Naive thymus-derived CD4-positive, alpha-beta T cell (primary cell): ENCODE measurements at regions not wholly inside any gene's neighbourhood (a gene's known extent, or its start where the extent isn't known, plus 50 kb on each side); places are given as distances from the start of the nearest gene placed in this dataset.
A peak's percentile ranks its signal among the peaks of the same experiment; 100 is the strongest.

ENCODE experiments used
- ATAC-seq: fragments of 150-1000 bp; cut with Tn5 transposase; 2 replicates; pipeline ENCODE4 v1.10.0; 2021; ENCODE audit warnings: mild to moderate bottlenecking, moderate library complexity
- CTCF ChIA-PET: fragments of 350-600 bp; sonication (Branson Sonifier 250); formaldehyde crosslinking; loops from one replicate; lab custom pipeline; 2021; ENCODE audit warnings: antibody characterized with exemption; lab: Charles Lee
- POLR2A ChIA-PET: fragments of 350-600 bp; sonication (Branson Sonifier 250); formaldehyde crosslinking; loops from one replicate; lab custom pipeline; 2021; ENCODE audit warnings: antibody characterized with exemption, inconsistent platforms; lab: Charles Lee
- DNase-seq, 9 donors: peaks; one replicate each; pipeline versions ENCODE4 v3.0.0 to v3.0.0-alpha.2; 2020 to 2022; ENCODE audit warnings: mixed read lengths in 1 of 9
- H3K27ac ChIP-seq: one replicate; pipeline ENCODE4 v1.7.0; 2013; ENCODE audit warnings: mild to moderate bottlenecking, low read depth, low read length, moderate library complexity
- H3K27me3 ChIP-seq, 2 donors: one replicate each; pipeline ENCODE4 v1.7.0; 2013; ENCODE audit warnings: low read length in 2 of 2, mild to moderate bottlenecking in 2 of 2, moderate library complexity in 2 of 2; ENCODE audit not compliant: control insufficient read depth in 2 of 2, insufficient read depth in 2 of 2
- H3K36me3 ChIP-seq, 3 experiments: 1 replicate in 2 of 3; 2 replicates in 1 of 3; pipeline ENCODE4 v1.7.0; 2013; ENCODE audit warnings: low read length in 3 of 3, mild to moderate bottlenecking in 3 of 3, moderate library complexity in 1 of 3; ENCODE audit not compliant: insufficient read depth in 3 of 3, control insufficient read depth in 2 of 3
- H3K4me1 ChIP-seq, 2 donors: one replicate each; pipeline ENCODE4 v1.7.0; 2013; ENCODE audit warnings: low read length in 2 of 2, mild to moderate bottlenecking in 2 of 2, moderate library complexity in 1 of 2; ENCODE audit not compliant: control insufficient read depth in 2 of 2, insufficient read depth in 2 of 2
- H3K4me3 ChIP-seq: 2 replicates; pipeline ENCODE4 v1.7.0; 2013; ENCODE audit warnings: mild to moderate bottlenecking, low read length
- H3K9me3 ChIP-seq, 3 experiments: 1 replicate in 2 of 3; 2 replicates in 1 of 3; pipeline ENCODE4 v1.7.0; 2013; ENCODE audit warnings: low read length in 3 of 3; ENCODE audit not compliant: control insufficient read depth in 2 of 3
- H3K27ac Mint-ChIP-seq, 9 donors: one replicate each; pipeline ENCODE4 v1.8.0; 2020 to 2022; ENCODE audit warnings: mixed read lengths in 9 of 9, mild to moderate bottlenecking in 8 of 9, moderate library complexity in 5 of 9, inconsistent platforms in 2 of 9
- H3K27me3 Mint-ChIP-seq, 5 donors: one replicate each; pipeline ENCODE4 v1.8.0; 2021 to 2022; ENCODE audit warnings: mixed read lengths in 5 of 5, mild to moderate bottlenecking in 1 of 5
- H3K36me3 Mint-ChIP-seq, 5 donors: one replicate each; pipeline ENCODE4 v1.8.0; 2020 to 2022; ENCODE audit warnings: mixed read lengths in 5 of 5, mild to moderate bottlenecking in 3 of 5, inconsistent platforms in 1 of 5
- H3K4me1 Mint-ChIP-seq, 7 donors: one replicate each; pipeline ENCODE4 v1.8.0; 2020 to 2022; ENCODE audit warnings: mixed read lengths in 7 of 7, mild to moderate bottlenecking in 3 of 7, inconsistent platforms in 1 of 7
- H3K4me3 Mint-ChIP-seq, 10 donors: one replicate each; pipeline ENCODE4 v1.8.0; 2020 to 2022; ENCODE audit warnings: mild to moderate bottlenecking in 10 of 10, mixed read lengths in 10 of 10, moderate library complexity in 6 of 10, inconsistent platforms in 2 of 10
- H3K9me3 Mint-ChIP-seq, 11 donors: one replicate each; pipeline ENCODE4 v1.8.0; 2020 to 2022; ENCODE audit warnings: mixed read lengths in 11 of 11, mild to moderate bottlenecking in 4 of 11, inconsistent platforms in 1 of 11, moderate library complexity in 1 of 11
- intact Hi-C, 2 donors: fragments of 100-400 bp; cut with micrococcal nuclease; formaldehyde crosslinking; loops; one replicate each; pipeline ENCODE4 v1.15.1; 2023

DNA sequence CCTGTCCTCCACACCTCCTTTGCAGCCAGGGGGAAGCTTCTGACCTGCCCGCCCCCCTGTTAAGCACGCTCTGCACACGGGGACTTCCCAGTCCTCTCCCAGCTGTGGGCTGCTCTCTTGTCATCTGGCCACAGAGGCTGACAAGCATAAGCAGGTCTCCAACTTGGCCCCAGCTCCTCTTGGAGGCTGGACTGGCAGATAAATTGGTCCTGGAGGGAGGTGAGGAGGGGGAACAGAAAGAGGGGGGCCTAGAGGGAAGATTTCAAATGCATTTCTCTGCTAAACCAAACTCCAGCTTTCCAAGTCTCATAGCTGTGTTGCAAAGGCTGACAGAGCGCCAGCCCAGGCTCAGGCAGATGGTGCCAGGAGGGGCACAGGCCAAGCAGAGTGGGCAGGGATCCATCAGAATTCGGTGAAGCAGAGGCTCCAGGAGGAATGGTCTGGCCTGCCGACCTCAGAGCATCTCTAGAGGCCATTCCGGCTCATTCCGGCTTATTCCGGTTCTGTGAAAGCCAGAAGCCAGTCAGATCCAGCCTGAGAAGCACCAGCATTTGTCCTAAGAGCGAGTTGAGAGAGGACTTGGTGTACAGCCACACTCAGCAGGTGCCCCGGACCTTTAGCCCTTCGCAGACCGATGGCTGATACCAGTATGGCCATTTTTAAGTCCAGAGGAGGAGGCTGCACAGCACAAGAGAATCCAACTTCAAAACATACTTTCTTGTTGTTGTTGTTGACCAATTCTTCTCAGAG lies 508.9 kb upstream of the MYT1L start:
- H3K36me3 Mint-ChIP-seq: no peaks in the 10 kb centered on the region
- intact Hi-C loops: loop anchor here in 1 of 2 donors (10.0 kb wide), 1 partner anchor 465 kb away; no protein-coding TSS in a partner anchor
- ChIA-PET POLR2A (no interaction called here), CTCF (no interaction called here)
- H3K27ac Mint-ChIP-seq: no peak overlapping the region
- Histone ChIP-seq H3K9me3 (no peaks in the 10 kb centered on the region), H3K4me1 (no peaks in the 10 kb centered on the region), H3K27me3 (no peaks in the 10 kb centered on the region), H3K27ac (no peak overlapping the region), H3K4me3 (no peak overlapping the region), H3K36me3 (no peaks in the 10 kb centered on the region)
- H3K9me3 Mint-ChIP-seq: peaks cover 0 to 5% (median 0%) of the 10 kb centered on the region in 11 donors
- no peak overlapping the region for H3K4me3 Mint-ChIP-seq
- H3K27me3 Mint-ChIP-seq: peaks cover 0 to 6% (median 0%) of the 10 kb centered on the region in 5 donors
- no peak for DNase-seq
- ATAC-seq: no peak
- H3K4me1 Mint-ChIP-seq: peaks cover 0 to 2% (median 0%) of the 10 kb centered on the region in 7 donors

DNA sequence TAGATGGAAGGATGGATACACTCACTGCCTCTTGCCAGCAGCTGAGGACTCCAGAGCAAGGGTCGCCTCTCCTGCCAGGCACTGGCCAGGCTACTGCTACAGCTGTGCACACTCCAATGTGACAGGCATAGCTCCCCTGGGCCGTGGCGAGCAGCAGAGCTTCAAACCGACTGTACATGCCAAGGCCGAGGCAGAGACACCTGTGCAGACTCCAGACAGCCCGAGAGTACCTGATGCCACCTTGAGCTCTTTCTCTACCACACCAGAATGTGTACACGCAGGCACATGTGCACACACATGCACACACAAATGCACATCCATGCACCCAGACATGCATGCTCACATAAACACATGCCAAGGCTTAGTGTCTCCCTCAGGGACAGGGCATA lies 508.3 kb upstream of the MYT1L start:
- no peaks in the 10 kb centered on the region for H3K36me3 Mint-ChIP-seq
- POLR2A ChIA-PET: no interaction called here

DNA sequence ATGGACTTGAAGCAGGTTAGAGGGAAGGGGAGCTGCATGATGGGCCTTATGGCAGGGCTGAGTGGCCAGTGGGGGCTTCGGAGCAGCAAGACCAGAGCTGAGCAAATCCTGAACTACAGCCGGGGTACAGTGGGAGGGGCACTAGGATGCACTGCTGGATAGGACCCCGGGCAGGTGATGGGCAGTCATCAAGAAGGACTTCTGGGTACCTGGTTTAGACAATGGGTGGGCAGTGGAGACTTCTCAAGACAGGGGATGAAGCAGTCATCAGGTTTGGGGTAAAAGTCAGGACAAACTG lies 507.4 kb upstream of the MYT1L start:
- no peaks in the 10 kb centered on the region for H3K27me3 ChIP-seq
- no peaks in the 10 kb centered on the region for H3K36me3 ChIP-seq
- ATAC-seq (no peak), DNase-seq (no peak)
- ChIA-PET POLR2A (no interaction called here), CTCF (no interaction called here)
- no peak overlapping the region for H3K4me3 ChIP-seq
- Mint-ChIP-seq H3K4me1 (peaks cover 0 to 2% (median 0%) of the 10 kb centered on the region in 7 donors), H3K27me3 (peaks cover 0 to 6% (median 0%) of the 10 kb centered on the region in 5 donors), H3K27ac (no peak overlapping the region), H3K9me3 (peaks cover 0 to 5% (median 0%) of the 10 kb centered on the region in 11 donors), H3K36me3 (no peaks in the 10 kb centered on the region), H3K4me3 (no peak overlapping the region)
- intact Hi-C loops: no loop called here
- no peaks in the 10 kb centered on the region for H3K4me1 ChIP-seq
- no peaks in the 10 kb centered on the region for H3K9me3 ChIP-seq
- H3K27ac ChIP-seq: no peak overlapping the region

More for the DNA sequence above, 508.3 kb upstream of the MYT1L start:
- no peak overlapping the region for H3K27ac ChIP-seq
- Mint-ChIP-seq H3K4me3 (no peak overlapping the region), H3K9me3 (peaks cover 0 to 5% (median 0%) of the 10 kb centered on the region in 11 donors), H3K27me3 (peaks cover 0 to 6% (median 0%) of the 10 kb centered on the region in 5 donors), H3K27ac (no peak overlapping the region), H3K4me1 (peaks cover 0 to 2% (median 0%) of the 10 kb centered on the region in 7 donors)
- CTCF ChIA-PET: no interaction called here
- DNase-seq (no peak), ATAC-seq (peak; percentile 11)
- no peaks in the 10 kb centered on the region for H3K9me3 ChIP-seq
- H3K4me1 ChIP-seq: no peaks in the 10 kb centered on the region
- H3K4me3 ChIP-seq: no peak overlapping the region
- intact Hi-C loops: no loop called here
- no peaks in the 10 kb centered on the region for H3K27me3 ChIP-seq
- H3K36me3 ChIP-seq: no peaks in the 10 kb centered on the region

DNA sequence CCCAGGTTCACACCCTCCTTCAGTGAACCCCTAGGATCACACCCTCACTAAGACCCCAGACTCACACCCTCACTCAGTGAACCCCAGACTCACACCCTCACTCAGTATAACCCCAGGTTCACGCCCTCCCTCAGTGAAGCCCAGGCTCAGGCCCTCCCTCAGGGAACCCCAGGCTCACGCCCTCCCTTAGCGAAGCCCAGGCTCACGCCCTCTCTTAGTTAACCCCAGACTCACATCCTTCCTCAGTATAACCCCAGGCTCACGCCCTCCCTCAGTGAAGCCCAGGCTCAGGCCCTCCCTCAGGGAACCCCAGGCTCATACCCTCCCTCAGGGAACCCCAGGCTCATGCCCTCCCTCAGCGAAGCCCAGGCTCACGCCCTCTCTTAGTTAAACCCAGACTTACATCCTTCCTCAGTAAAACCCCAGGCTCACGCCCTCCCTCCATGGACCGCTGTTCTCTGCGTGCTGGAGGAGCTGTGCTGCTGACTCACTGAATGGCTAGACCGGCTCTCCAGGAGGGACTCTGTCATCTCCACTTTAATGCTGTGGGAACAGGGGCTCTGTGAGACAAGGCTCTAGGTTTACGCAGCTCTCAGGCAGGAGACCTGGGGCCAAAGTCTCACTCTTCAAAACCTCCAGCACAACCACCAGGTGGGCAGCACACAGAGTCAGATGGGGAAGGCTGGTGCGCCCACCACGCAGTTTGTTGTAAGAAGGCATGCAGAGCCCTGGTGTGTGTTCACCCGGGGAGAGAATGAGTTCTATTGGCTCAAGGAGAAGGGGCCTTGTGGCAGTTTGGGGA lies 506.9 kb upstream of the MYT1L start:
- H3K9me3 ChIP-seq: no peaks in the 10 kb centered on the region

DNA sequence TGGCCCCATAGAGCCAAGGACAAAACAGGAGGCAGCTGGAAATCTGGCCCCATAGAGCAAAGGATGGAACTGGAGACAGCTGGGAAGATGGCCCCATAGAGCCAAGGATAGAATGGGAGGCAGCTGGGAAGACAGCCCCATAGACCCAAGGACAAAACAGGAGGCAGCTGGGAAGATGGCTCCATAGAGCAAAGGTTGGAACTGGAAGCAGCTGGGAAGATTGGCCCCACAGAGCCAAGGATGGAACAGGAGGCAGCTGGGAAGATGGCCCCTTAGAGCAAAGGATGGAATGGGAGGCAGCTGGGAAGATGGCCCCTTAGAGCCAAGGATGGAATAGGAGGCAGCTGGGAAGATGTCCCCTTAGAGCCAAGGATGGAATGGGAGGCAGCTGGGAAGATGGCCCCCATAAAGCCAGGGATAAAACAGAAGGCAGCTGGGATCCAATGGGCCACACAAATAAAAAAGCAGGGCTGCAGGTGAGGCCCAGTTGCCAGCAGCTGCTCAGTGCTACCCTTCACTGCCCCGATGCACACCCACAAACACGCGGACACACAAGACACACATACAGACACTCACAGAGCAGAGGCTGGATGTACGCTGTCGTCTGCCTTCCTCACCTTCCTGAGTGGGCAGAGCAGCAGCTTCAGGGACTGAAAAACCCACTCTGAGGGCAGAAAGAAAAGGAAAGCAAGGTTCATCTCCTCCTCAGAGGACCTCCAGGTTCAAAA lies 505.4 kb upstream of the MYT1L start:
- ChIA-PET POLR2A (no interaction called here), CTCF (no interaction called here)
- Mint-ChIP-seq H3K27me3 (peaks cover 0 to 6% (median under 1%) of the 10 kb centered on the region in 5 donors), H3K27ac (no peak overlapping the region), H3K9me3 (peaks cover 0 to 5% (median 0%) of the 10 kb centered on the region in 11 donors), H3K36me3 (no peaks in the 10 kb centered on the region), H3K4me3 (no peak overlapping the region), H3K4me1 (peaks cover 0 to 2% (median 0%) of the 10 kb centered on the region in 7 donors)
- intact Hi-C loops: no loop called here
- H3K9me3 ChIP-seq: no peaks in the 10 kb centered on the region
- no peaks in the 10 kb centered on the region for H3K4me1 ChIP-seq
- no peak overlapping the region for H3K4me3 ChIP-seq
- H3K27ac ChIP-seq: no peak overlapping the region
- no peaks in the 10 kb centered on the region for H3K36me3 ChIP-seq
- no peaks in the 10 kb centered on the region for H3K27me3 ChIP-seq
- DNase-seq (no peak), ATAC-seq (no peak)

More for the DNA sequence above, 506.9 kb upstream of the MYT1L start:
- intact Hi-C loops: no loop called here
- peak; percentile 4 for ATAC-seq
- Histone ChIP-seq H3K36me3 (no peaks in the 10 kb centered on the region), H3K4me1 (no peaks in the 10 kb centered on the region), H3K27ac (no peak overlapping the region), H3K4me3 (no peak overlapping the region), H3K27me3 (no peaks in the 10 kb centered on the region)
- Mint-ChIP-seq H3K27me3 (peaks cover 0 to 6% (median 0%) of the 10 kb centered on the region in 5 donors), H3K27ac (no peak overlapping the region), H3K4me1 (peaks cover 0 to 2% (median 0%) of the 10 kb centered on the region in 7 donors), H3K36me3 (no peaks in the 10 kb centered on the region), H3K4me3 (no peak overlapping the region), H3K9me3 (peaks cover 0 to 5% (median 0%) of the 10 kb centered on the region in 11 donors)
- POLR2A ChIA-PET: no interaction called here
- CTCF ChIA-PET: no interaction called here
- no peak for DNase-seq

DNA sequence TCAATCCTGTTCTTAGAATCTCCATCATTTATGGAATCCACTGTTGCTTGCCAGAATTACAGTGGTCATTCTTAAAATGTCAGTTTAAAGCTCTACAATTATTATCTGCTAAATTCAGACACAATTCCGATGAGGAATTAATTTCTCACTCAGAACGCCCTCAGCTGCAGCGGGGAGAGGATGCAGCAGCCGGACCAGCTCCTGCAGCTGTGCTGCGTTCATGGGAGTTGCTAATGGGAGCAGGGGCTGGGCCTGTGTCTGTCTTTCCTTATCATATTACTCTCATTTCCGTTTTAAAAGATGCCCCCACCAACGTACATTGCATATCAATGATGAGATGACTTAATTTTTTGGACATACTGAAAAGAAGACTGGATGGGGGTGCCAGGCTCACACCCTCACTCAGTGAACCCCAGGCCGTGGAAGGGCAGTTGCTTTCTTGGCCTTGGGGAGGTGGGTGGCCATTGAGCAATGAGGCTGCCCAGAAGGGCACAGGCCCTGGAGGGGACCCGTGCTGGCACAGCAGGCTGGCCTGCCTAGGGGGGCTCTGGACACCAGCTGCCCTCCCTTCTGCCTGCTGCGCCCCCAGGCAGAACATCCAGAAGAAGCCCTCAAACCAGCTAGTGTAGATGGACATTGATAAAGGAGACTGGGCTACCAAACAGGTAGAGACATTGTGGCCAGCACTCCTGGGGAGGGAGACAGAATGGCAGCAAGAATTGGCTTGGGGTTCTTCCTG lies 503.6 kb upstream of the MYT1L start:
- H3K9me3 Mint-ChIP-seq: peaks cover 0 to 5% (median 2%) of the 10 kb centered on the region in 11 donors
- Histone ChIP-seq H3K27me3 (no peaks in the 10 kb centered on the region), H3K36me3 (no peaks in the 10 kb centered on the region), H3K4me3 (no peak overlapping the region), H3K4me1 (no peaks in the 10 kb centered on the region), H3K27ac (no peak overlapping the region), H3K9me3 (no peaks in the 10 kb centered on the region)
- DNase-seq: no peak
- ChIA-PET CTCF (no interaction called here), POLR2A (no interaction called here)
- no peak overlapping the region for H3K4me3 Mint-ChIP-seq
- no peaks in the 10 kb centered on the region for H3K36me3 Mint-ChIP-seq
- no peak for ATAC-seq
- intact Hi-C loops: no loop called here
- H3K27ac Mint-ChIP-seq: no peak overlapping the region
- peaks cover 0 to 6% (median 4%) of the 10 kb centered on the region in 5 donors for H3K27me3 Mint-ChIP-seq
- peaks cover 0 to 2% (median 0%) of the 10 kb centered on the region in 7 donors for H3K4me1 Mint-ChIP-seq
